Breast epithelium (tissue), 3 donors: ENCODE measurements at regions not wholly inside any gene's neighbourhood (a gene's known extent, or its start where the extent isn't known, plus 50 kb on each side); places are given as distances from the start of the nearest gene placed in this dataset.

ENCODE experiments used
- POLR2A ChIP-seq: fragments of 450-650 bp; IDR thresholded peaks from one replicate; pipeline ENCODE4 v1.6.1; 2016; ENCODE audit warnings: antibody characterized with exemption, mild to moderate bottlenecking, moderate library complexity
- POLR2AphosphoS5 ChIP-seq, 3 donors: sonication (generic); formaldehyde crosslinking; IDR thresholded peaks; one replicate each; pipeline ENCODE4 v1.6.1; 2017; ENCODE audit warnings: antibody characterized with exemption in 3 of 3
- TF ChIP-seq, protein P1 (sequence below), 3 donors: fragments of 450-650 bp; IDR thresholded peaks; one replicate each; pipeline ENCODE4 v1.5.1; 2016 to 2017; ENCODE audit warnings: antibody characterized with exemption in 3 of 3, mild to moderate bottlenecking in 3 of 3, moderate library complexity in 3 of 3

DNA sequence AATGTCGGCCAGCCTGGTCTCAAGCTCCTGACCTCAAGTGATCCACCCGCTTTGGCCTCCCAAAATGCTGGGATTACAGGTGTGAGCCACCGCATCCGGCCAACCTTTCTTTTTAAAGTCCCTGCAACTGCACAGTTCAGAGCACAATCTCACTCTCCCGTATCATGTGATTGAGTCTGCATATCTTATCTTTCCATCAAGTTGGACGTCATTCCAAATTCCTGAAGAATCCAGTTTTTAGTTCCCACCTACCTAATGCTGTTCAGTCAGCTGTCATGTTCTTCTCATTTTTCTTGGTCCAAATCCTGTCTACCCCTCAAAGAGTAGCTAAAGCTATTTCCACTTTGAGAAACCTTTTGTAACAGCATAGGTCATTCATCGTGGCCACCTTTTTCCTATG lies 110.8 kb upstream of the FBXO11 start:
- TF ChIP-seq, protein P1, sequence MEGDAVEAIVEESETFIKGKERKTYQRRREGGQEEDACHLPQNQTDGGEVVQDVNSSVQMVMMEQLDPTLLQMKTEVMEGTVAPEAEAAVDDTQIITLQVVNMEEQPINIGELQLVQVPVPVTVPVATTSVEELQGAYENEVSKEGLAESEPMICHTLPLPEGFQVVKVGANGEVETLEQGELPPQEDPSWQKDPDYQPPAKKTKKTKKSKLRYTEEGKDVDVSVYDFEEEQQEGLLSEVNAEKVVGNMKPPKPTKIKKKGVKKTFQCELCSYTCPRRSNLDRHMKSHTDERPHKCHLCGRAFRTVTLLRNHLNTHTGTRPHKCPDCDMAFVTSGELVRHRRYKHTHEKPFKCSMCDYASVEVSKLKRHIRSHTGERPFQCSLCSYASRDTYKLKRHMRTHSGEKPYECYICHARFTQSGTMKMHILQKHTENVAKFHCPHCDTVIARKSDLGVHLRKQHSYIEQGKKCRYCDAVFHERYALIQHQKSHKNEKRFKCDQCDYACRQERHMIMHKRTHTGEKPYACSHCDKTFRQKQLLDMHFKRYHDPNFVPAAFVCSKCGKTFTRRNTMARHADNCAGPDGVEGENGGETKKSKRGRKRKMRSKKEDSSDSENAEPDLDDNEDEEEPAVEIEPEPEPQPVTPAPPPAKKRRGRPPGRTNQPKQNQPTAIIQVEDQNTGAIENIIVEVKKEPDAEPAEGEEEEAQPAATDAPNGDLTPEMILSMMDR (IDR thresholded peaks at IDR 0.05), result no peak
- TF ChIP-seq POLR2A, result no peak
- no peak for TF ChIP-seq POLR2AphosphoS5 (IDR thresholded peaks at IDR 0.05)
